Activated CD8-positive, alpha-beta T cell treated with anti-CD3 and anti-CD28 coated beads, Interleukin-2, amount 10 ng/mL, durations not matched to agents 7 days and 5 days (primary cell): ENCODE measurements at regions not wholly inside any gene's neighbourhood (a gene's known extent, or its start where the extent isn't known, plus 50 kb on each side); places are given as distances from the start of the nearest gene placed in this dataset.

Experiments
- ATAC-seq: fragments of 150-1000 bp; cut with Tn5 transposase; one replicate; pipeline ENCODE4 v1.10.0; 2021; ENCODE audit warnings: moderate library complexity
- CTCF ChIA-PET: fragments of 350-600 bp; sonication (Branson Sonifier 250); formaldehyde crosslinking; loops from one replicate; lab custom pipeline; 2021; ENCODE audit warnings: antibody characterized with exemption; lab: Charles Lee
- POLR2A ChIA-PET: fragments of 350-600 bp; sonication (Branson Sonifier 250); formaldehyde crosslinking; loops from one replicate; lab custom pipeline; 2021; ENCODE audit warnings: antibody characterized with exemption; lab: Charles Lee
- DNase-seq: peaks from one replicate; pipeline ENCODE4 v3.0.0-alpha.2; 2020
- H3K27ac Mint-ChIP-seq: one replicate; pipeline ENCODE4 v1.8.0; 2021; ENCODE audit warnings: mild to moderate bottlenecking, mixed read lengths
- H3K27me3 Mint-ChIP-seq: one replicate; pipeline ENCODE4 v1.8.0; 2021; ENCODE audit warnings: low read depth, mixed read lengths
- H3K36me3 Mint-ChIP-seq: one replicate; pipeline ENCODE4 v1.8.0; 2021; ENCODE audit warnings: low read depth, mixed read lengths
- H3K4me1 Mint-ChIP-seq: one replicate; pipeline ENCODE4 v1.8.0; 2021; ENCODE audit warnings: low read depth, mixed read lengths
- H3K4me3 Mint-ChIP-seq: one replicate; pipeline ENCODE4 v1.8.0; 2021; ENCODE audit warnings: mild to moderate bottlenecking, mixed read lengths
- H3K9me3 Mint-ChIP-seq: one replicate; pipeline ENCODE4 v1.8.0; 2022; ENCODE audit warnings: mixed read lengths; ENCODE audit not compliant: insufficient read depth

DNA sequence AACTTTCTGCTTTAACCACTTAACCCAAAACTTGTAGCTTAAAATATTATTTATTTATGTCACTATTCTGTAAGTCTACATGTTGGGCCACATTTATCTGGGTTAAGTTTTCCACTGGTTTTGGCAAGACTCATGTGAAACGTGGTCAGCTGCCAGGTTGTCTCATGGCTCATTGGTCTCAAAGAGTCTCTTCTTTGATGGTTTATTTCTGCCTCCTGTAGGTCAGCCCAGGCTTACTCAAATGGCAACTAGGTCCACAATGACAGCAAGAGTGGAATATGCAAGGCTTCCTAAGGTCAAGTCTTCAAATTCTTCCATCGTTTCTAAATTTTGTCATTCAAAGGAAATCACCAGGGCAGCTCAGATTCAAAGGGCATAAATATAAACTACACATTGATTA is 828.7 kb downstream of the PCDH7 start:
- no peaks in the 10 kb centered on the region for H3K36me3 Mint-ChIP-seq

DNA sequence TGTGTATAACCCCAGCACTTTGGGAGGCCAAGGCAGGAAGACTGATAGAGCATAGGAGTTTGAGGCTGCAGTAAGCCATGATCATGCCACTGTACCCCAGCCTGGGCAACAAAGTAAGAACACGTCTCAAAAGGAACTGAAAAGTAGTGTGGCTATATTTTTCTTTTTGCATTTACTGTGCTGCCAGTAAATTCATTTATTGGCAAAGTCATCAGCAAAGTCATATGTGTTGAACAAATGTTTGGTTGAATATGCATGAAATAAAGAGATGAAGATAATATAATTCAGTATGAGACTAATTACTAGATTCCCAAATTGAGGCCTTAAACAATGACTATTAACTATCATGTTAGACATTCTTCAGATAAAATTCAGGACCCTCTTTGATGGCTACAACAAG is 829.1 kb downstream of the PCDH7 start:
- ATAC-seq (no peak), DNase-seq (no peak)
- H3K36me3 Mint-ChIP-seq, result no peaks in the 10 kb centered on the region
- H3K27ac Mint-ChIP-seq, result no peak overlapping the region
- ChIA-PET POLR2A (no interaction called here), CTCF (no interaction called here)
- no peaks in the 10 kb centered on the region for H3K27me3 Mint-ChIP-seq
- H3K4me1 Mint-ChIP-seq, result no peaks in the 10 kb centered on the region
- H3K4me3 Mint-ChIP-seq, result no peak overlapping the region
- no peaks in the 10 kb centered on the region for H3K9me3 Mint-ChIP-seq

More for the DNA sequence above, 828.7 kb downstream of the PCDH7 start:
- H3K27me3 Mint-ChIP-seq, result no peaks in the 10 kb centered on the region
- no peak for DNase-seq
- ChIA-PET CTCF (no interaction called here), POLR2A (no interaction called here)
- no peak overlapping the region for H3K4me3 Mint-ChIP-seq
- H3K9me3 Mint-ChIP-seq, result no peaks in the 10 kb centered on the region
- H3K27ac Mint-ChIP-seq, result no peak overlapping the region
- no peak for ATAC-seq
- no peaks in the 10 kb centered on the region for H3K4me1 Mint-ChIP-seq

DNA sequence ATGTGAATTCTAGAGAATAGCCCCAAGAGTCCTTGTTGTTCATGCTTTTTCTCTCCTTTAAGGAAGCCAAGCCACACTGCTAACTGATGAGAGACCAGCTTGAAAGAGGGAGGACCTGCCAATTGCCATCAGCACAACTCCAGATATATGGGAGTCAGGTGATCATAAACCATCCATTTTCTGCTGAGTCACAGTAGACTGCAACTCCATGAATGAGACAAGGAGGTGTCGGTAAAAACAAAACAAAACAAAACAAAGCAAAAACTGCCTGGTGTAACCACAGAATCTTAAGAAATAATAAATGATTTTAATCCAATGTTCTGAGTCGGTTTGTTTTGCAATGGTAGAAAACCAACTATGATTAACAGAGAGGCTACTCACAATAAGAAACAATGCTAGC is 837.3 kb downstream of the PCDH7 start:
- CTCF ChIA-PET, result no interaction called here
- Mint-ChIP-seq H3K27me3 (no peaks in the 10 kb centered on the region), H3K9me3 (peaks cover 10% of the 10 kb centered on the region), H3K4me3 (no peak overlapping the region), H3K4me1 (no peaks in the 10 kb centered on the region), H3K27ac (no peak overlapping the region), H3K36me3 (no peaks in the 10 kb centered on the region)
- POLR2A ChIA-PET, result no interaction called here
- ATAC-seq (no peak), DNase-seq (no peak)

DNA sequence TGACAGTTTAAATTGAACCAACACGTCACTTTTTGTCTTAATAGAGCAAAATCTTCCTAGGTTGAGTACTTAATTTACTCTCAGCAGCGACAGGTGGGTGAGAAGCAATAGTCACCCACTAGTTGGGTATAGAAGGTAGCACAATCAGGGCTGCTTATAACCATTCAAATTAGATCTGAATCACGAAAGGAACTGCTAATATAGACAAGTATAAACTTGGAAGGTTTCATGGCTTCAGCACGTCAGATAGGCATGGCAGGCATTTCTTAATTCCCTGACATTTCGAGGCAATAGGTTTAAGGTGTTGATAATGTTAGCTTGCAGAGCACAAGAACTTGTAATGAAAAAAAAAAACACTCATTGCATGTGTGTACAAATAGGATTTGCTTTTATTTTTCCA is 853.4 kb downstream of the PCDH7 start:
- no peak overlapping the region for H3K27ac Mint-ChIP-seq
- ATAC-seq, result no peak
- ChIA-PET POLR2A (no interaction called here), CTCF (no interaction called here)
- H3K4me1 Mint-ChIP-seq, result no peaks in the 10 kb centered on the region
- DNase-seq, result no peak
- H3K27me3 Mint-ChIP-seq, result no peaks in the 10 kb centered on the region
- H3K9me3 Mint-ChIP-seq, result peaks cover 9% of the 10 kb centered on the region
- H3K4me3 Mint-ChIP-seq, result no peak overlapping the region
- H3K36me3 Mint-ChIP-seq, result no peaks in the 10 kb centered on the region

DNA sequence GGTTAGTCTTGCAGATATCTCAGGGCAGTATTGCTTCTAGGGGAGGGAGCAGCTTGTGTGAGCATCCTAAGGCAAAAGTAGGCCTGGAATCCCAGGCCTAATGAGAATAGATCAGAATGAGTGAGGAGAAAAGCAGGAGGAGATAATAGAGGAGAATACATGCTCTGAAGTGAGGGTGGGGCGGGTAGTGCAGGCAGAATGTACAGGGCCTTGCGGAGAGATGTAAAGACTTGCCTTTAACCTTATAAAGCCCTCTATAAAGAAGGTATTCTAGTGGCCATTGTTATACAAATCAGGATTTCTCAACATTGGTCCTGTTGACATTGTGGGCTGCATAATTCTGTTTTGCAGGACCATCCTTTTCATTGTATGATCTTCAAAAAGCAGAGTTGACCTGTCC is 855.3 kb downstream of the PCDH7 start:
- POLR2A ChIA-PET, result no interaction called here

DNA sequence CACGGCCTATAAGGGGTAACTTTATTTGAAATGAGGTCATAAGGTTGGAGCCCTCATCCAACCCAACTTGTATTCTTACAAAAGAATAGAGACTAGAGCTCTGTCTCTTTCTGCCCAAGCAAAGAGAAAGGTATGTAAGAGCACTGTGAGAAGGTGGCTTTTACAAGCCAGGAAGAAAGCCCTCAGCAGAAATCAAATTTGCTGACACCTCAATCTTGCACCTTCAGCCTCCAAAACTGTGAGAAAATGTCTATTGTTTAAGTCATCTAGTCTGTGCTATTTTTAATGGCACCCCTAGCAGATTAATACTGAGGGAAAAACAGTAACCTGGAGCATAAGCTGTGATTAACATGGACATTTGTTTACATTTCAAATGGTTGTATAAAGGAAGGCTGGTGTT is 860.7 kb downstream of the PCDH7 start:
- no peak overlapping the region for H3K4me3 Mint-ChIP-seq
- ChIA-PET POLR2A (no interaction called here), CTCF (interaction anchor here (1.6 kb wide), 1 partner anchor 9 kb away, joined by 4 read pairs; no protein-coding TSS in a partner anchor)
- H3K4me1 Mint-ChIP-seq, result no peaks in the 10 kb centered on the region
- H3K27ac Mint-ChIP-seq, result no peak overlapping the region
- H3K9me3 Mint-ChIP-seq, result no peaks in the 10 kb centered on the region
- ATAC-seq, result no peak
- DNase-seq, result no peak
- no peaks in the 10 kb centered on the region for H3K36me3 Mint-ChIP-seq
- H3K27me3 Mint-ChIP-seq, result no peaks in the 10 kb centered on the region

More for the DNA sequence above, 855.3 kb downstream of the PCDH7 start:
- H3K4me1 Mint-ChIP-seq, result no peaks in the 10 kb centered on the region
- ATAC-seq (no peak), DNase-seq (no peak)
- peaks cover 9% of the 10 kb centered on the region for H3K9me3 Mint-ChIP-seq
- H3K4me3 Mint-ChIP-seq, result no peak overlapping the region
- no peaks in the 10 kb centered on the region for H3K27me3 Mint-ChIP-seq
- CTCF ChIA-PET, result no interaction called here
- no peaks in the 10 kb centered on the region for H3K36me3 Mint-ChIP-seq
- no peak overlapping the region for H3K27ac Mint-ChIP-seq

DNA sequence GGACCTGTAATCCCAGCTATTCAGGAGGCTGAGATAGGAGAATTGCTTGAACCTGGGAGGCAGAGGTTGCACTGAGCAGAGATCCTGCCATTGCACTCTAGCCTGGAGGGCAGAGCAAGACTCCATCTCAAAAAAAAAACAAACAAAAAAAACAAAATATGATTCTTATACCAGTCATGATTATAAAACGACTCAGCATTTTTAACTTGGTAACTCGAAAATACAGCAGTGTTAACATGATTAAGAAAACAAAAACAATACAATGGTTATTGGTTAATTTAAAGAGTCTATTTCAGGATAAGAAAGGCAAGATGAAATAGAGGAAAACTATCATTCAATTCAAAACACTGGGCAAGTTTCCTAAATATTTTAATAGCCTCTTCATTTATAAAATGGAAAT is 865.3 kb downstream of the PCDH7 start:
- POLR2A ChIA-PET, result no interaction called here

DNA sequence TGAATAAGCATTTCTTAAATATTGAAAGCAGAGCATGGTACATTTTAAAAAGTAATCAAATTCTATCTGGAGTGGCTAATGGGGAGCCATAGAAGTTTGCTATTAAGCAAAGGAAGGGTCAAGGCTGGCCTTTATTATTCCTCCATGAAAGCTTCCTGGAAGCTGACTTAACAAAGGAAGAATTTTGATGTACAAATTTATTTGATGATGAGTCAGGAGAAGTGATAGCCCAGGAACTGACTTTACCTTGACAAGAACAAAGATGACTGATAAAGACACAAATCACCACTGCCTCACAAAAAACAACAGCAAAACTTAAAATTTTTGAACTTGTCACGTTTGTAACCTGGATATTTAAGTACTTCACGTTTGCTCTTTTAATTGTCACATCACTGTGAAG is 872.1 kb downstream of the PCDH7 start:
- Mint-ChIP-seq H3K4me1 (no peaks in the 10 kb centered on the region), H3K27me3 (no peaks in the 10 kb centered on the region), H3K4me3 (no peak overlapping the region), H3K36me3 (no peaks in the 10 kb centered on the region), H3K9me3 (peaks cover 8% of the 10 kb centered on the region), H3K27ac (no peak overlapping the region)
- no peak for ATAC-seq
- ChIA-PET CTCF (no interaction called here), POLR2A (no interaction called here)
- DNase-seq, result no peak

More for the DNA sequence above, 865.3 kb downstream of the PCDH7 start:
- H3K4me3 Mint-ChIP-seq, result no peak overlapping the region
- H3K9me3 Mint-ChIP-seq, result no peaks in the 10 kb centered on the region
- H3K27ac Mint-ChIP-seq, result no peak overlapping the region
- no peaks in the 10 kb centered on the region for H3K27me3 Mint-ChIP-seq
- H3K4me1 Mint-ChIP-seq, result no peaks in the 10 kb centered on the region
- no peak for DNase-seq
- no peak for ATAC-seq
- H3K36me3 Mint-ChIP-seq, result no peaks in the 10 kb centered on the region
- CTCF ChIA-PET, result no interaction called here

DNA sequence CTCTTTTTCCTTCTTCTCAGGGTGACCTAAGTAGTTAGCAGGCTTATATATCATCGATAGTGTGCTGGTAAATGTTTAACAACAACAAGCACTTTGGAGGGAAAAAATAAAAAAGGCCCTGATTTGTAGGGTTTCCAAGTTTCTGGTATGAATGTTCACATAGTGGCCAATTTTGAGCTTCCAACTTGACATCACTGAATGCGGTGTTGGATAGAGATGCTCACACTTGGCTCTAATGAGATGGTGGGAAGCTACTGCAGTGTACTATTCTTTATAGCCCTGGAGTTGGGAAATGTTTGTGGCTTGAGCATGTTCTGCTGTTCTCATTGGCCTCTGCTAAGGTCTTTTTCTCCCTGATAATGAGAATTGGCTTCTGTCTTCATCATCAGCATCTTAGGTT is 875.3 kb downstream of the PCDH7 start:
- H3K4me1 Mint-ChIP-seq, result no peaks in the 10 kb centered on the region

DNA sequence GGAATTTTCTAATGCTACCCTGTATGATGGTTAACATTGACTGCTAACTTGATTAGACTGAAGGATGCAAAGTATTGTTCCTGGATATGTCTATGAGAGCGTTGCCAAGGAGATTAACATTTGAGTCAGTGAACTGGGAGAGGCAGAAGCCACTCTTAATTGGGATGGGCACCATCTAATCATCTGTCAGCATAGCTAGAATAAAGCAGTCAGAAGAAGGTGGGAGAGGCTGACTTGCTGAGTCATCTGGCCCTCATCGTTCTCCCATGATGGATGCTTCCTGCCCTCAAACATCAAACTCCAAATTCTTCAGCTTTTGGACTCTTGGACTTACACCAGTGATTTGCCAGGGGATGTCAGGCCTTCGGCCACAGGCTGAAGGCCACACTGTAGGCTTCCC is 878.5 kb downstream of the PCDH7 start:
- Mint-ChIP-seq H3K27ac (no peak overlapping the region), H3K36me3 (no peaks in the 10 kb centered on the region), H3K27me3 (no peaks in the 10 kb centered on the region), H3K9me3 (peaks cover 1% of the 10 kb centered on the region), H3K4me1 (no peaks in the 10 kb centered on the region), H3K4me3 (no peak overlapping the region)
- ChIA-PET POLR2A (no interaction called here), CTCF (no interaction called here)
- DNase-seq (no peak), ATAC-seq (no peak)

More for the DNA sequence above, 875.3 kb downstream of the PCDH7 start:
- Mint-ChIP-seq H3K9me3 (peaks cover 8% of the 10 kb centered on the region), H3K36me3 (no peaks in the 10 kb centered on the region), H3K27ac (no peak overlapping the region), H3K27me3 (no peaks in the 10 kb centered on the region), H3K4me3 (no peak overlapping the region)
- ChIA-PET POLR2A (interaction anchor here (0.7 kb wide), 1 partner anchor 111 kb away, joined by 3 read pairs; no protein-coding TSS in a partner anchor), CTCF (no interaction called here)
- no peak for ATAC-seq
- DNase-seq, result no peak

DNA sequence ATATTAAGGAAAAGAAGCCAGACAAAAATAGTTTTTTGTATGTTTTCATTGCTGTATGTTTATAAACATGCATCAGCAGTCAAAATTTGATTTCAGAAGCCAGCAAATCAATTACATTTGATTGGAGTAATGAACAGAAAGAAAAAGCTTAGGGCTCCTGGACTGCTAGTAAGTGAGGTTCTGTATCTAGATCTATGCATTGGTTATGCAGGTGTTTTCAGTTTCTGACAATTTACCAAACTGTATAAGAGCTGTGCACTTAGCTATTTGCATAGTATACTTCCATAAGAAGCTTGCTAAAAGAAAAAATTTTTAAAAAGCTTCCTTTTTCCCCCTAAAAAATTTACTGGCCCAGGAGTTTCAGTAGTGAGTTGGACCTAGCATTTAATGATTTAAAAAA is 881.6 kb downstream of the PCDH7 start:
- H3K9me3 Mint-ChIP-seq, result peaks cover 9% of the 10 kb centered on the region
- H3K4me1 Mint-ChIP-seq, result no peaks in the 10 kb centered on the region
- ATAC-seq (no peak), DNase-seq (no peak)
- no peaks in the 10 kb centered on the region for H3K27me3 Mint-ChIP-seq
- no peaks in the 10 kb centered on the region for H3K36me3 Mint-ChIP-seq
- ChIA-PET CTCF (no interaction called here), POLR2A (no interaction called here)
- H3K27ac Mint-ChIP-seq, result no peak overlapping the region
- H3K4me3 Mint-ChIP-seq, result no peak overlapping the region

DNA sequence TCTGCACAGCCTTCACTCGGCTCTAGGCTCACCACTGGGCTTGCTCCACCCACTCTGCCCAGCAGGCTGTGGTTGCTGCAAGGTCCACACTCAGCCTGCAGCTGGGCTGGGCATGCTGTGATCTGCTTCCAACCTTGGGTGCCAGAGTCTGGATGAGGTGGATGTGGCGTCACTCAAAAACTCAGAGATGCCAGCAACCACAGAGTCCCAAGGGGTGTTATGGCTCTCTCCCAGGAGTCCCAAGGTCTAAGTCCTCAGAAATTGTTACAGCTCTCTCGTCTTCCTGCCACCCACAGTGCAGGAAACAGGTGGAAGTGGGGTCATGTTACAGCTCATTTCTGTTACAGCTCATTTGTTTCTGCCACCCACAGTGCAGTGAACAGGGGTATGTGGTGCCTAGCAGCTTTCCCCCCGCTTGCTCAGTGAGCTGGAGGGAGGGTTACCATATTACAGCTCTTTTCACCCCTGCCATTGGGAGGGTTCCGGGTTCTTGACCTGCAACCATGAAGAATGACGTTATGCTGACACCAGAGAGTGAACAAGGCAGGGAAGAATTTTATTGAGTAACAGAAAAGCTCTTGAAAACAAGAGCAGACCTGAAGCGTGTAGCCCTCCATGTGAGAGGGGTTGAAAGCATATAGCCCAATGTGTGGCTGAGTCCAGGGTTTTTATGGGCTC is 893.9 kb downstream of the PCDH7 start:
- H3K4me1 Mint-ChIP-seq, result no peaks in the 10 kb centered on the region
- POLR2A ChIA-PET, result interaction anchor here (0.6 kb wide), 1 partner anchor 24 kb away, joined by 3 read pairs; no protein-coding TSS in a partner anchor

DNA sequence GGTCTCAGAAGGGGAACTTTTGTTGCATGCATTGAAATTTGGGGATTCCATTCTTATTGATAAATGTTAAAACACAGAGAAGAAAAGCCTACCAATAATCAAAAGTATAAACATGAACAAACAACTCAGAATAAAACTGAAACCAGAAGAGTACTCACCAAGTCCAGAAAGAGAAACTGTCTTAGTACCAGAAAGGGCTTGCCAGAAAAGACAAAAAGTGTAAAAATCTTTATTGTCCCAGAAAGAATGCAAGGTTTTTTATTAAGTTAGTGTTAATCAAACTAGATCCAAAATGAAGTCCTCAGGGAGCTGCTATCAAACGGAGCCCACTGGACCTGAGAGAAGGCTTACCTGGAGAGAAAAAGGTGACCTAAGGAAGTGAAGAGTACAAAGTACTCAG is 897.5 kb downstream of the PCDH7 start:
- ChIA-PET POLR2A (no interaction called here), CTCF (no interaction called here)
- Mint-ChIP-seq H3K36me3 (no peaks in the 10 kb centered on the region), H3K27ac (no peak overlapping the region), H3K9me3 (no peaks in the 10 kb centered on the region), H3K4me3 (no peak overlapping the region), H3K27me3 (no peaks in the 10 kb centered on the region), H3K4me1 (no peaks in the 10 kb centered on the region)
- DNase-seq (no peak), ATAC-seq (no peak)

More for the DNA sequence above, 893.9 kb downstream of the PCDH7 start:
- CTCF ChIA-PET, result no interaction called here
- Mint-ChIP-seq H3K27ac (no peak overlapping the region), H3K4me3 (no peak overlapping the region), H3K9me3 (peaks cover 5% of the 10 kb centered on the region), H3K36me3 (no peaks in the 10 kb centered on the region), H3K27me3 (no peaks in the 10 kb centered on the region)
- no peak for ATAC-seq
- no peak for DNase-seq
